NCI-H748 treated with DMSO at 0.1 percent for 48 hours (cell line): ENCODE measurements at regions not wholly inside any gene's neighbourhood (a gene's known extent, or its start where the extent isn't known, plus 50 kb on each side); places are given as distances from the start of the nearest gene placed in this dataset.

Experiments
- DNase-seq: peaks from one replicate; lab custom pipeline; 2025; lab: John Stamatoyannopoulos, UW

DNA sequence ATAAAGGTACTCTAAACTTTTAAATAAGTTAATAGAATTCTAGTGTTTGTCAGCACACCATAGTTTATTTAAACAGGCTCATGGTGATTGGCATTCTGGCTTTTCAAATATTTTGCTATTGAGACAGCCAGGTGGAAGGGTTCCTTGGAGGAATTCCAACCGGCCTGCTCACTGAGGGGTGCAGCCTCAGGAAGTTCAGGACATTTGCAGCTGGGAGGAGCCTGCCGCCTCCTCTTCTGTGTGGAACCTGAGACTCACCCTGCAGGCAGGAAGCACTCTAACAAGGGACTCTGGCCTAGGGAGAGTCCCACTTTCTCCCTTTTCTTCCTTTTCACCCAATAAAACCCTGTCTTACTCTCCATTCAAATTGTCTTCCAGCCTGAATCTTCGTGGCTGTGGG, 1328.0 kb downstream of the FSTL5 start:
- DNase-seq = no peak

DNA sequence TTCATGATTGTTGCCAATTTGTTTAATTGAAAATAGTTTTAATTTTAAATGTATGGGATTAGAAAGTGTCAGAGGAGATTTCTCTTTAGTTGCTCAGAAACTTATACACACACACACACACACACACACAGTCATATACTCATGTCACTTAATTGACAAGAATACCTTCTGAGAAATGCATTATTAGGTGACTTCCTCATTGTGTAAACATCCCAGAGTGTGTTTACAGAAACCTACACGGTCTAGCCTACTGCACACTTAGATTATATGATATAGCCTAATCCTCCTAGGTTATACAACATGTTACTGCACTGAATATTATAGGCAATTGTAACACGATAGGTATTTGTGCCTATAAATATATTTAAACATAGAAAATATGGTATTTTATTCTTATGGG, 1327.4 kb downstream of the FSTL5 start:
- no peak for DNase-seq

DNA sequence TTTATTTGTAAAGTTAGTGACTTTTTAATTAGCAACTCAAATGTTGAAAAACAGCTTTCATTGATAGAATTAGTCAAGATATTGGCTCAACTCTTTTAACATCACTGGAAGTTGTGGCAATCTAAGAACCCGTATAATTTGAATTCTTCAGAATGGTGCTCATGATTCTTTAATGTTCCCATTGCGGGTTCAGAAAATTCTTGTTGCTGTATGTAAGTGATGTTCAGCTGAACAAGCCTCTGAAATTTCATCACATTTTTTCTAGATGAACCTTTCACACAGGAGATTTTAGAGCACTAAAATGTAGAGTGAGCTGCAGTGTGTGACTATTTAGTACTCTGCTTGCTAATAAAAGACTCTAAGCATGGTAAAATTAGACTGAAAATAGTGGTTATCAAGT, 1317.7 kb downstream of the FSTL5 start:
- DNase-seq = no peak

DNA sequence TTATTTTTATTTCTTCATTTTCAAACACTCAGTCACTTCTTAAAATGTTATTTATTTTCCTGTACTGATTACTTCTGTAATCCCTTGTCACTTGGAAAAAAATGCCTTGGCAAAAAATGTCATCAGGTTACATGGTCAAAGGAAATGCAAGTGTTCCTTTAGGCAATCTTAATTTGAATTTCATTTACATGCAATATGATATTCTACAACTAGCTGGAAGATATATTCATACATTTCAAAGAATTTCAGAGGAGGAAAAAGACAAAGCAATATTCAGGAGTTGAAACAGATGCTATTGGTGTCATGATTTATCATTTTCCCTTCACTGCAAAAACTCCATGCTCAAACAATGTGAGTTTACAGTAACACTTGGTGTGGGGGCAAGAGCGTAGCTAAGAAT, 1316.6 kb downstream of the FSTL5 start:
- DNase-seq = no peak

DNA sequence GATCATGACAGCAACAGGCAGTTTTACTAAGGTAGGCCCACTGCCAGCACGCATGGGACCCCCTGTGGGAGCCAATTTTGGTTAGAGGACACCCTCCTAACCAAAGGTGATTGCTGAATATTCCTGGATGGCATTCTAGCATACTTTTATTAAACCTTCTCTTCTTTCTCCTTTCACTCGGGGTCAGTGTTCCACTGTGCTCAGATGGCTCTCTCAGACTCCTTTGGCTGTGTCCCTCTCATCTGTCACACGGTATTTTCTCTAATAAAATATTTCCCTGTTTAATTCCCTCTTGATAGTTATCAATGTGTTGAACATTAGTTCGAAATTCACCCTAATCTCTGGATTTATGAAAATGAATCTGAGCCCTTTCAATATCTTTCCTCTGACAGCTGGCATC, 1315.3 kb downstream of the FSTL5 start:
- no peak for DNase-seq

DNA sequence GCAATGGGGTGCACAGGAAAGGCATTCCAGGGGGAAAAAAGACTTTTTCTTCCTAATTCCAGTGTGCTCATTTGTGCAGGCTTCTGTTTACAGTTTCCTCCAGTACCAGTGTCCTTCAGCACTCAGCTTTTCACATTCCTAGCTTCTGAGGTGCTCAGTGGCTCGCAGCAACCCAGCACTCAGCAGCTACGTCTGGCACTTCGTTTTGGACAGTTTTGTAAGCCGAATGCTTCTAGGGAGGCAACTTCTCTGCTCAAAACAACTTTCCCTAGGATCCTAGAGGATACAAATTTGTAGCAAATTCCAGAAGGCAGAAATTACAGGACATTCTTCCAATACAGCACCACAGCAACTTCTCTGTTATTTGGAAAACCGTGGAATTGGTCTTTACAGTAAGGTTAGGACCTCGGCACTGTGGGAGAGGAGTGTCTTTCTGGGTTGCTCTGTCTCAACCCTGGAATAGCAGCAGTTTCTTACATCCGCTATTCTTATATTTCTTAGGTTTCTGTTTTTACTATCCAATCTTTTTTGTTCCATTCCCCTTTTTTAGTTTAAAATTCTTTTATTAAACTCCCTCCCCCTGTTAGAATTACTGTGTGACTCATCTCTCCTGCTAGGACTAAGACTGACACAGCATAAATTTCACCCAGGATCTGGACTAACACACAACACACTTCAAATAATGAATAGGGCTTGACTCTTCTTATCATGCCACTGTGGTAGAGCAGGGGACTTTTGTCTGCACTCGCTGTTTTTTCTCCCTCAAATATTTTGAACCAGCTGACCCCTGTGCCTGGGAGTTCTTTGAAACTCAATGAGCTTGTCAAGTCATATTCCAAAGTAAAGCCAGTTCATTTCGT, 1314.7 kb downstream of the FSTL5 start:
- DNase-seq = peak; percentile 32

DNA sequence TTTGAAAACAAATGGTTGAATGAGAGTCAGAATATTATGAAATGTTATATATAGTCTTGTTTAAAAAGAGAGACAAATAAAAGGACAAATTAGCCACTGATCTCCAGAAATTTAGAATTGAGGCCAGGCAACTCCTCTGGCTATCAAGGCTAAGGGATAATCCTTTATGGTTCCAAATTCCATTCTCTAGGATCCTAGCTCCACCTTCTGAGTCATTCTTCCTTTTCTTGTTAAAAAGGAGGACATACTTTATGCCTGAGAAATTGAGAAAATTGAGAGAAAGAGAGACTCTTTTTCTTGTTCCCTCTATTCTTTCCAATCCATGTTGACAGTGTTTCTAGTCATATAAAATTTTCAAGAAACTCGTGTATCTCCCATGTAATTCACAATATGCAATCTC, 1299.5 kb downstream of the FSTL5 start:
- no peak for DNase-seq

DNA sequence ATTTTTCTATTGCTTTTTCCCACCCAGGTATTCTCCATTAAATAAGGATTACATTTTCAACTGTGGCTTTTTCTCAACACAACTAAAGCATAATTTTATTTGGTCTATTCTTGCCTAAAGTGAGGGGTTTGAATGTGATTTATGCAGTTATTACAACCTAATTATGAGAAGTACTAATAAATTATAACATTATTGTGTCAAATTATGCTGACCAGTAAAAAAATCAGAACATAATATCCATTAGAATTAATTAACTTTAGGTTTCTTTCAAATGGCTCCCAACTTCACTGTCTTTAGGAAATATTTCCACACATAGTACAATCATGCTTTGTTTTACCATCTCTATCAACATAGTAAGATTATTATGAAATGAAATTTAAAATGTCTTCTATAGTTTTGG, 1293.9 kb downstream of the FSTL5 start:
- DNase-seq = no peak

DNA sequence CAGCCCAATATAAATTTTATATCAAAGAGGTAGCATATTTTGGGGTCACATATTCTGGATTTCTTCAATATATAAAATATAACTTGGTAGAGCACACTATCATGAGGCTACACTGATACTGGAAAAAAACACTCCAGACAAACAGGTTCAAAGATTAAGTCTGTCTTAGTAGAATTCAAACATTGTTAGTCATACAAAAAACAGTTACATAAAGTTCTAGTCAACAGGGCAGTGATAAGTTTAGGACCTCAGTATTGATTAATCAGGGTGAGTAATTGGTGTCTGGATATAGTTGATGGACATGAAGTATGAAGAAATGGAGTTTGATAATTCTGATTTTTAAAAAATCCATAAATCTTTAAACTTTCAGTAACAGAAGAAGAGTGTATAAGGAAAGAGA, 1291.3 kb downstream of the FSTL5 start:
- DNase-seq = no peak

DNA sequence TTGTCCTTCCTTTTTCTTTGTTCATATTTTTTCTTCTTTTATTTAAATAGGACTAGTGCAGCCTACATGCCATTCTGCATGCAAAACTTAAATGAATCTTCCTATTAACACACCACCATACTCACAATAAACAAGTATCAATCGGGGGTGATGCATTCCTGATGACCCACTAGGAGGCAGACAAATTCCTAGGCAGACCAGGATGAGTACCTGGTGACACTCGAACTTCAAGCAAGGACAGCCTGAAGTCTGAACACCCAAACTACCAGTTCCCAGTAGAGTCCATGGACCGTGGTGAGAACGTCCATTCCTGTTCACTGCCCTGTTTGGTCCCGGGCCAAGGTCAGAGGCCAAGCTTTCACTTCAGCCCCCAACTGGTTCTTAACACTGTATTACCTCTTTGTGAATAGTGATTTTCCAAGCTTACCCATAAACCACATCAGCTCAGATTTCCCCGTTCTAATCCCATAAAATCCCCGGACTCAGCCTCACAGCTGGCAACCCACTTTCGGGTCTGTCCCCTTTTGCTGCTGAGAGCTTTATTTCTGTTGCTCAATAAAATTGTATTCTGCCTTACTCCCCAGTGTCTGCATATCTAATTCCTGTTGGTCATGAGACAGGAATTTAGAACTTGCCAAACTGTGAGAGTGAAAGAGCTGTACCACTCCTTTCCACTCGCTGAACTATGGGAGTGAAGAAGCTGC, 1286.6 kb downstream of the FSTL5 start:
- no peak for DNase-seq

DNA sequence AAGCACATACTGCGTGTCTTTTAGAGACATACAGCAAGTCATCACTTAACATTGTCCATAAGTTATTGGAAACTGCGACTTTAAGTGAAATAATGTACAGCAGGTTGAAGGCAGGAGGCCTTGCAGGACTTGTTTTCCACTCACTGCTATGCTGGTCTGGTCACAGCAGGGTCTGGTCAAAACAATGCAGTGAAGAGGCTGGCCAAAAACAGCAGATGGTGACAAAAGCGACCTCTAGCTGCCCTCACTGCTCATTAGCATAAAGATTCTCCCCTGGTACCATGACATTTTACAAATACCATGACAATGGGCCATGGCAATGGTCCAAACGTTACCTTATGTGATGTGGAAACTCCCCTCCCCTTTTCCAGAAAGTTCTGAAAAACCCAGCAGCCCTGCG, 1283.6 kb downstream of the FSTL5 start:
- no peak for DNase-seq

DNA sequence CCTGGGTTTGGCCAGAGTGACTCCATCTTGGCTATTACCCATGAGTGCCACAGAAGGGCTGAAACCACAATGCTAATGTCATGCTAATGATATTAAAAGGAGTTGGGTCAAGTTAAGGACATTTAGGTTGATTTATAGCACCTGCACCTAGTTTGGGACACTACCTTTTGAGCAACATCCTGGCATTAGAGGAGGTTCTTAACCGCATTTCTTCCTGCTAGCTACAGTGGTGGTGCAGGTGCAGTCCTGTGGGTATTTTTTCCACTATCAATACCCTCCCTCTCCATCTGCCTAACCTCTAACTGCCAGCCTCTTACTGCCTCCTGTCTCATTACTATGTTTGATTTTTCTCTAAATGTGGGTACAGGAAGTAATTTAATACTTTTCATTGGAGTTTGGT, 1276.1 kb downstream of the FSTL5 start:
- no peak for DNase-seq

DNA sequence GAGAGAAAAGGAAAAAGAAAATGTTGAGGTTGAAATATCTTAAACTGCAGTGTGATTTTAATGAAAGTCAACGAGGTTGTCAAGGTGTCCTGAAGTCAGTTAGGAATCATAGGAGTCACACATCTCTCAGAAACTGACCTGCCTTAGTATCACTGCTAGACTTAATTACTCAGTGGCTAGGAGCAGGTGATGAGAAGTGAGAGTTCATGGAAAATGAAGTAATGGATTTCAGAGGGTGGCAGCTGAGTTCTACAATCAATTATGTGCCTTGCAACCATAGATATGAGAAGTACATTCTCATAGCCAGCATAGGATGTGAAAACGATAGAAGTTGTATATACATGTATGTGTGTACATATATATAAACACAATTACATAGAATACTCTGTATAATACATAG, 1269.7 kb downstream of the FSTL5 start:
- no peak for DNase-seq

DNA sequence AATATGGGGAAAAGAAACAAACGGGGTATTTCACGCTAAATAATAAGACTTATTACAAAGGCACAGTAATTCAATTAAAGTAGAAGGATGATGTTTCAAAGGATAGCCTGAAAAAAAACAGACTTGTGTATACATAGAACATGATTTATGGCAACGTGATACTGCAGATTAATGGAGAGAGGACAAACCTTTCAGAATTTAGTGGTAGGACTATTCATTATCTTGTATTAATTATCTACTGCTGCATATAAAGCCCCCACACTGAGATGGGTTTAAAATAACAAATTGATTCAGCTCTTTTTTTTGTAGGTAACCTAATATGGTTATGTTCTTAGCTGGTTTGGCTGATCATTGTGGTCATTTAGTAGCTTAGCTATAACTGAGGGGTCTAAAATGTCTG, 1269.0 kb downstream of the FSTL5 start:
- no peak for DNase-seq

DNA sequence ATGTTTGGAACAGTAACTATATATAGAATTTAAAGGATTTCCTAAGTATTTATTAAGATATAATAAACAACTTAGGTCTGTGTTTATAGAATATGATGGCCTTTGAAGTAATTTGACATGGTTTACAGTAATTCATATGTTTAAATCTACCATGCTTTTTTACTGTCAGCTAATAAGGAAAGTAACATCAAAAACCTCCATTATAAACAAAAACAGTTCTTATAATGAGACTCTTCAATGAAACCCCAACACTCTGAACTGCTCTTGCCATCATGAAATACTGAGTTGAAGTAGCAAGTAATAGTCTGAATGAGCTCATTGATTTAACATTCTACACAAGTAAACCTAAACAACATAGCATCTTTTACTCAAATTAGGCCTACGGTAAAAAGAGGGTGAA, 1236.5 kb downstream of the FSTL5 start:
- no peak for DNase-seq

DNA sequence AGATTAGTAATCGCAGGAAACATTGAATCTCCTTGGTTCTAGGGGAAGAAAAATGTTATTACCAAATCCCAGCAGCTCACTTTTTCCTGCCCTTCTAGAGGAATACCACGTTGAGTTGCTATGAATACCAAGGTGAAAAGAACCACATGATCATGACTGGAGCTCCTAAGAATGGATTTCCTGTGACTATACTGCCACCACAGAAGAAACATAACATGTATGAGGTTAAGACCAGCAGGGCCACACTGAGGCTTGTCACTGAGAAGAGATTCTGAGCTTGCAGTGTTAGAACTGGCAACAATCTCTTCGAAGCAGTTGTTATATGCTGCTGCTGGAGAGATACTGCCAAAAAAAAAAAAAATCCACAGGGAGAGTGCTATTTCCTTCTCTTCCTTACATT, 1235.3 kb downstream of the FSTL5 start:
- DNase-seq = no peak

DNA sequence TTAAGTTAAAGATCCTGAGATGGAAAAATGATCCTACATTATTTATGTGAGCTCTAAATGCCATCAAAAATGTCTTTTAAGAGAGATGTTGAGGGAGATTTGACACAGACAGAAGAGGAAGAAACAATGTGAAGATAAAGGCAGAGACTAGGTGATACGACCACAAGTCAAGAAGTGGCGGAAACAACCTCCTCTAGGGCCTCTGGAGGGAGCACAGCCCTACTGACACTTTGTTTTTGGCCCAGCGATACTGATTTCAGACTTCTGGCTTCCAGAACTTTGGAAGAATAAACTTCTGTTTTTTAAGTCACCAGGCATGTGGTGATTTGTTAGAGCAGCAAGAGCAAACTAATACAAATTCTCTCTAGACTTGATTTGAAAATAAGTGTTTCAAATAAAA, 1216.1 kb downstream of the FSTL5 start:
- no peak for DNase-seq

DNA sequence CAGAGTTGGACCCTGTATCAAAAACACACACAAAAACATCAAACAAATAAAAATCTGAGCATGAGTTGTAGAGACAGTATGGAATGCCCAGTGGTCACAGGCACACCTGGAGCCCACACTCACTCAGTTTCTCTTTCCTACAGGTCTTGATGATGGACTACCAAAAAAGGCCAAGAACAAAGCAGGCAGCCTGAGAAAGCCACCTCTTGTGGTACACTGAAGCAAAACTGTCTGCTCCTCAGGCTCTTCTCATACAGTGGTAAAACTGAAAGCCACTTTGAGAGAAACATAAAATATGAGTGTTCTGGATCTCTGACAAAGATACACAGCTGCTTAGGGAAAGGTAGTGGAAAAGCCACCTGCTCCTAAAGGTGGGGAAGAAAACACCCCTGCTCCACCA, 1206.9 kb downstream of the FSTL5 start:
- no peak for DNase-seq

DNA sequence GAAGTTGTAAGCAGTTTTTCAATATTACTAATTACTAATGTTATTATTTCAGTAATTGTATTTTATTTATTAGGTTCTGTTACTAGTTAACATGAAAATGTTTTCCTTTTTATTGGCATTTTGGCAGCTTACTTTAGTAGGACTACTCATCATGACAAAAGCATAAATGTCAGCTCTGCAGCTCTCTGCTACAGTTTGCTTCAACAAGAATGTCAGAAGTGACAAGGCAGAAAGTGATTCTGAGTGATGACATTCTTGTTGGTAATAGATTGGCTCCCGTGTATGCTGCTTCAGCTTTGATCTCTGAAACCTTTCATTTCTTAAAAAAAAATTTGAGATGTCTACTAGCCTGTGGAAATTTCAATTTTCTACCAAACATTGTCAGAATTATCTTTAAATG, 1193.9 kb downstream of the FSTL5 start:
- no peak for DNase-seq

DNA sequence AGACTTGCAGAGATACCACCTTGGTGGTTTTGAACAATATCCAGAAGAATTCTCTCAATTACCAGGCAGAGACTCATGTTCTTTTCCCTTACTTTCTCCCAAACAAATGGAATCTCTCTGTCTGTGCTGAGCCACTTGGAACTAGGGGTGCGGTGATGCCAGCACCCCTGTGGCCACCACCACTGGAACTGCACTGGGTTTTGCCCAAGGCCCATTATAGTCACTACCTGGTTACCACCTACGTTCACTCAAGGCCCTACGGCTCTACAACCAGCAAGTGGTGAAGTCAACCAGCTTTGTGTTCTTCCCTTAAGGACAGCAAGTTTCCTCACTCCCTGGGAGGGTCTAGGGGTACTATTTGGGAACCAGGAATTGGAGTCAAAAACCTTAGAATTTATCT, 1183.7 kb downstream of the FSTL5 start:
- DNase-seq = no peak

DNA sequence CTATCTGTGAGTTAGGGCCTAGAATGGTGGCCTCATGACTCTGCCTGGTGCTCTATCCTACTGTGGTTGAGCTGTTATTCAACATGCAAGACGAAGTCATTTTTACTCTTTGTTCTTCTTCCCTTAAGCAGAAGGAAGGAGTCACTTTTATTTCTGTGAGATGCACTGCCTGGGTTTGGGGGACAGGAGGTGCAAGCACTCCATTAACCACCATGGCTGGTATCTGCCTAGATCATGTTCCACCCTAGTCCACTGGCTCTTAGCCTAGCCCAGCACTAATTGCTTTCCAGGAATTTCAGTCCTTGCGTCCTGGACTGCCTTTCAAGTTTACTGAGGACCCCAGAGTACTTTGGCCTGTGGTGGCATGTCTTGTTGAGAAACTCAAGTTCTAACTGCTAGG, 1182.7 kb downstream of the FSTL5 start:
- no peak for DNase-seq

DNA sequence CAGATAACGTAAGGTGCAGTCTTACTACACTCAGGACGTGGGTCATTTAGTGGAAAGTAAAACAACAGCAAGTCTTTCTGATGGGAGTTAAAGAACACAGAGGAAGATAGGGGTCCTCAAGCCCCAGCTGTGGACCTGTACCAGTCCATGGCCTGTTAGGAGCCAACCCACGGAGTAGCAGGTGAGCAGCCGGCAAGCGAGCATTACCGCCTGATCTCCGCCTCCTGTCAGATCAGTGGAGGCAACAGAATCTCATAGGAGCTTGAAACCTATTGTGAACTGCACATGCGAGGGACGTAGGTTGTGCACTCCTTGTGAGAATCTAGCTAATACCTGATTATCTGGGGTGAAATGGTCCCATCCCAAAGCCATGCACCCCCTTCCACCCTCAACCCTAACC, 1180.8 kb downstream of the FSTL5 start:
- no peak for DNase-seq

DNA sequence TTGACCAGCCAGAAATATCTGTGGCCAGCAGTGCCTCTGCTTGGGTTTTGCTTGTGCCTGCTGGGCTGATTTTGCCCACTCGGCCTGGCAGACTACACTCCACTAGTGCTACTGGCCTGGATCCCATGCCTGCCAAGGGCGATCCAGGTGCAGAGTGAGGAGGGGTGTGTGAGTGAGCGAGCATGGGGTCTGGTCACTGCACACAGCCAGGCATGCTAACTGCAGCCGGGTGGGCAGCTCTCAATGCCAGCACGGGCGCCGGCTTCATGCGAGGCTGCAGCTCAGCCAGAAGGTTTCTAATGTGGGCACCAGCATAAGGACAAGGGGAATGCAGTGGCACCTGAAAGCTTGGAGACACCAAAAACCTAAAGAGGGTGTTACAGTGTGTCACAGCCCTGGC, 1161.4 kb downstream of the FSTL5 start:
- DNase-seq = no peak
